ENCODE measurements at regions not wholly inside any gene's neighbourhood (a gene's known extent, or its start where the extent isn't known, plus 50 kb on each side); places are given as distances from the start of the nearest gene placed in this dataset.

DNA sequence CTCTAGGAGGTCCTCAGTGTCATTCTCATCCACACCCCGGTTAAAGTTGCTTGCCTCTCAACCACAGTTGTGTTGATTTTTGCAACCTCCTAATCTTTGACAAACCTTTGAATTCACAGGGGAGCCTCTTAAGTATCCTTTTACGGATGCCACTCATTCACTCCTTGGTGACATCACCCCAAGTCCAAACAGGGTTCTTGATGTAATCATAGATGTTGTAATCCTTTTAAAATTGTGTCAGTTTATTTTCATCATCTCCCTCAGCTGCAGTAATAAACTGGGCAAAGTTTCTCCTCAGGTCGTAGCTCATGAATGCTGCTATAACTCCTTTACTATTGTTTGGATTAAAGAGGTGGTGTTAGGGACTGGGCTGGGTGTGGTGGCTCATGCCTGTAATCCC is 637.2 kb upstream of the NUDT12 start:
- no peak for TF ChIP-seq POLR2AphosphoS5 (IDR thresholded peaks at IDR 0.05; ENCODE audit: low read depth, low read length)
- TF ChIP-seq, protein P1, sequence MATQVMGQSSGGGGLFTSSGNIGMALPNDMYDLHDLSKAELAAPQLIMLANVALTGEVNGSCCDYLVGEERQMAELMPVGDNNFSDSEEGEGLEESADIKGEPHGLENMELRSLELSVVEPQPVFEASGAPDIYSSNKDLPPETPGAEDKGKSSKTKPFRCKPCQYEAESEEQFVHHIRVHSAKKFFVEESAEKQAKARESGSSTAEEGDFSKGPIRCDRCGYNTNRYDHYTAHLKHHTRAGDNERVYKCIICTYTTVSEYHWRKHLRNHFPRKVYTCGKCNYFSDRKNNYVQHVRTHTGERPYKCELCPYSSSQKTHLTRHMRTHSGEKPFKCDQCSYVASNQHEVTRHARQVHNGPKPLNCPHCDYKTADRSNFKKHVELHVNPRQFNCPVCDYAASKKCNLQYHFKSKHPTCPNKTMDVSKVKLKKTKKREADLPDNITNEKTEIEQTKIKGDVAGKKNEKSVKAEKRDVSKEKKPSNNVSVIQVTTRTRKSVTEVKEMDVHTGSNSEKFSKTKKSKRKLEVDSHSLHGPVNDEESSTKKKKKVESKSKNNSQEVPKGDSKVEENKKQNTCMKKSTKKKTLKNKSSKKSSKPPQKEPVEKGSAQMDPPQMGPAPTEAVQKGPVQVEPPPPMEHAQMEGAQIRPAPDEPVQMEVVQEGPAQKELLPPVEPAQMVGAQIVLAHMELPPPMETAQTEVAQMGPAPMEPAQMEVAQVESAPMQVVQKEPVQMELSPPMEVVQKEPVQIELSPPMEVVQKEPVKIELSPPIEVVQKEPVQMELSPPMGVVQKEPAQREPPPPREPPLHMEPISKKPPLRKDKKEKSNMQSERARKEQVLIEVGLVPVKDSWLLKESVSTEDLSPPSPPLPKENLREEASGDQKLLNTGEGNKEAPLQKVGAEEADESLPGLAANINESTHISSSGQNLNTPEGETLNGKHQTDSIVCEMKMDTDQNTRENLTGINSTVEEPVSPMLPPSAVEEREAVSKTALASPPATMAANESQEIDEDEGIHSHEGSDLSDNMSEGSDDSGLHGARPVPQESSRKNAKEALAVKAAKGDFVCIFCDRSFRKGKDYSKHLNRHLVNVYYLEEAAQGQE (IDR thresholded peaks at IDR 0.05; ENCODE audit: insufficient read depth in 1 of 2, low read depth in 2 of 2, low read length in 2 of 2) = no peak
- TF ChIP-seq TAF1 (IDR thresholded peaks at IDR 0.05; ENCODE audit: borderline replicate concordance, insufficient read depth, low read length) = no peak
- no peak for TF ChIP-seq SIN3A (IDR thresholded peaks at IDR 0.05; ENCODE audit: borderline replicate concordance, insufficient read depth, low read length)

All from PFSK-1 (cell line).